ENCODE measurements at regions not wholly inside any gene's neighbourhood (a gene's known extent, or its start where the extent isn't known, plus 50 kb on each side); places are given as distances from the start of the nearest gene placed in this dataset.

GRCh38 chr5:164139423-164139822 lies 634.0 kb downstream of the MAT2B start:
- Histone ChIP-seq H3K36me3 (ENCODE audit: control insufficient read depth in 2 of 2, extremely low read depth in 1 of 2, insufficient read depth in 2 of 2, low read length in 2 of 2) (no peaks in the 10 kb centered on the region), H4K20me1 (replicated peaks; ENCODE audit: control insufficient read depth, extremely low read depth, insufficient read depth, low read length) (no peaks in the 10 kb centered on the region), H3K9me3 (replicated peaks; ENCODE audit: control insufficient read depth, insufficient read depth, low read length) (no peaks in the 10 kb centered on the region), H3K4me1 (ENCODE audit: control insufficient read depth, extremely low read depth, insufficient read depth, low read length) (no peaks in the 10 kb centered on the region), H3K9ac (replicated peaks; ENCODE audit: extremely low read depth, insufficient read depth, low read length) (no peak overlapping the region), H3K4me2 (ENCODE audit: insufficient read depth, low read length) (no peak overlapping the region), H3K27me3 (ENCODE audit: control insufficient read depth in 2 of 2, insufficient read depth in 2 of 2, low read length in 2 of 2) (no peaks in the 10 kb centered on the region), H3K4me3 (replicated peaks in 1 of 3; ENCODE audit: insufficient read depth in 1 of 3, low read depth in 1 of 3, low read length in 3 of 3) (no peak overlapping the region), H3K27ac (ENCODE audit: insufficient read depth, low read depth, low read length) (no peak overlapping the region), H3K79me2 (ENCODE audit: control insufficient read depth, insufficient read depth, low read length) (no peaks in the 10 kb centered on the region), H3K9me1 (replicated peaks; ENCODE audit: control insufficient read depth, extremely low read depth, insufficient read depth, low read length) (no peaks in the 10 kb centered on the region), H2AFZ (ENCODE audit: low read depth, low read length) (no peak overlapping the region)
- no TSS peak for BruUV-seq (replicated peaks)
- DNase-seq (ENCODE audit: low read depth, low spot score) (no peak), FAIRE-seq (no peak)
- ChIA-PET CTCF (no interaction called here), POLR2A (no interaction called here)
- intact Hi-C loops (cut with micrococcal nuclease) (no loop called here), dilution Hi-C loops (cut with MboI; ENCODE audit: extremely low pct_ligation_motif_present, low sequenced_read_pairs) (no loop called here)
- TF ChIP-seq POLR2AphosphoS5 (IDR thresholded peaks at IDR 0.05; ENCODE audit: insufficient read depth, low read depth, low read length), result no peak
- TF ChIP-seq POLR2A (IDR thresholded peaks at IDR 0.05; ENCODE audit: low read depth, low read length), result no peak
- no peak for TF ChIP-seq GATA2 (IDR thresholded peaks at IDR 0.05; ENCODE audit: insufficient read depth, insufficient read length, low read depth, low read length)
- TF ChIP-seq, protein P1, sequence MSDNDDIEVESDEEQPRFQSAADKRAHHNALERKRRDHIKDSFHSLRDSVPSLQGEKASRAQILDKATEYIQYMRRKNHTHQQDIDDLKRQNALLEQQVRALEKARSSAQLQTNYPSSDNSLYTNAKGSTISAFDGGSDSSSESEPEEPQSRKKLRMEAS (IDR thresholded peaks at IDR 0.05; ENCODE audit: insufficient read depth, insufficient read length), result no peak
- TF ChIP-seq FOS (IDR thresholded peaks at IDR 0.05; ENCODE audit: borderline replicate concordance, insufficient read depth, low read length), result no peak
- TF ChIP-seq MYC (IDR thresholded peaks at IDR 0.05; ENCODE audit: low read depth, low read length), result no peak
- no peak for TF ChIP-seq JUN (IDR thresholded peaks at IDR 0.05; ENCODE audit: borderline replicate concordance, insufficient read depth, insufficient read length, low read depth)
- TF ChIP-seq EZH2 (IDR thresholded peaks at IDR 0.05; ENCODE audit: borderline replicate concordance, low read depth, low read length, severe bottlenecking), result no peak
- TF ChIP-seq CTCF (IDR thresholded peaks at IDR 0.05; ENCODE audit: extremely low read depth in 1 of 2, insufficient read depth in 1 of 2, low read depth in 1 of 2, low read length in 2 of 2), result no peak

Data from endothelial cell of umbilical vein (primary cell).